ENCODE measurements at regions not wholly inside any gene's neighbourhood (a gene's known extent, or its start where the extent isn't known, plus 50 kb on each side); places are given as distances from the start of the nearest gene placed in this dataset.

DNA sequence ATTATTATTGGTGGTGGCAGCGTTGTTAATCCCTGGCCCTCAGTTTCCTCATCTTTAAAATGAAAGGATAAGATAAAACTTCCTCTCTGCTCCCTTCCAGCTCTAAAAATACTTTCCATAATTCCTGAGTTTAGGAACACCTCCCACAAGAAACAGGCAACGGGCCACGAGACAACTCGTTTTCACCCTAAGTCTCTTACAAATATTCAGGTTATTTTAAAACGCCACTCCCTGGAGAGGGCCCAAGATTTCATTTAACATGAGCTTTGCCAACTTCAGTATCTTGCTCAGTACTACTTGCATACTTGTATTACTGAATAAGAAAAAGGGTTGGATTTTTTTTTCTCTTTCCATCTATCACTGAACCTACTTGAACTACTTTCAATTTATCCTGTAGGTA, 611.1 kb upstream of the FANCL start (continued):
- TF ChIP-seq, protein P1, sequence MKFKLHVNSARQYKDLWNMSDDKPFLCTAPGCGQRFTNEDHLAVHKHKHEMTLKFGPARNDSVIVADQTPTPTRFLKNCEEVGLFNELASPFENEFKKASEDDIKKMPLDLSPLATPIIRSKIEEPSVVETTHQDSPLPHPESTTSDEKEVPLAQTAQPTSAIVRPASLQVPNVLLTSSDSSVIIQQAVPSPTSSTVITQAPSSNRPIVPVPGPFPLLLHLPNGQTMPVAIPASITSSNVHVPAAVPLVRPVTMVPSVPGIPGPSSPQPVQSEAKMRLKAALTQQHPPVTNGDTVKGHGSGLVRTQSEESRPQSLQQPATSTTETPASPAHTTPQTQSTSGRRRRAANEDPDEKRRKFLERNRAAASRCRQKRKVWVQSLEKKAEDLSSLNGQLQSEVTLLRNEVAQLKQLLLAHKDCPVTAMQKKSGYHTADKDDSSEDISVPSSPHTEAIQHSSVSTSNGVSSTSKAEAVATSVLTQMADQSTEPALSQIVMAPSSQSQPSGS (IDR thresholded peaks at IDR 0.05; ENCODE audit: low read length) = no peak
- TF ChIP-seq BRCA1 (IDR thresholded peaks at IDR 0.05; ENCODE audit: low read depth, low read length) = no peak
